HEK293T (cell line): ENCODE measurements at regions not wholly inside any gene's neighbourhood (a gene's known extent, or its start where the extent isn't known, plus 50 kb on each side); places are given as distances from the start of the nearest gene placed in this dataset.

Experiments used
- CTCF ChIA-PET: fragments of 350-600 bp; formaldehyde crosslinking; extraction: SDS; loops from one replicate; lab custom pipeline; 2021; ENCODE audit warnings: antibody characterized with exemption, inconsistent platforms; lab: Yijun Ruan, JAX
- POLR2A ChIA-PET: fragments of 350-600 bp; formaldehyde crosslinking; extraction: SDS; loops from one replicate; lab custom pipeline; 2020; ENCODE audit warnings: antibody characterized with exemption, inconsistent platforms; lab: Yijun Ruan, JAX
- DNase-seq: peaks from one replicate; pipeline ENCODE4 v3.0.0; 2012; ENCODE audit warnings: mixed read lengths; ENCODE audit errors: extremely low spot score
- ARNT ChIP-seq: fragments of 450-650 bp; IDR thresholded peaks from 2 replicates; pipeline ENCODE4 v1.6.1; 2017; ENCODE audit warnings: mild to moderate bottlenecking
- BHLHE40 ChIP-seq: fragments of 450-650 bp; IDR thresholded peaks from 2 replicates; pipeline ENCODE4 v1.6.1; 2016; ENCODE audit warnings: mild to moderate bottlenecking, moderate library complexity, borderline replicate concordance
- CTBP1 ChIP-seq: fragments of 450-650 bp; IDR thresholded peaks from 2 replicates; pipeline ENCODE4 v1.6.1; 2016; ENCODE audit warnings: borderline replicate concordance
- ELF4 ChIP-seq: fragments of 450-650 bp; IDR thresholded peaks from 2 replicates; pipeline ENCODE4 v1.6.1; 2017; ENCODE audit warnings: antibody characterized with exemption
- FOXA1 ChIP-seq: fragments of 450-650 bp; IDR thresholded peaks from 2 replicates; pipeline ENCODE4 v1.6.1; 2016; ENCODE audit warnings: mild to moderate bottlenecking
- FOXK2 ChIP-seq: fragments of 450-650 bp; IDR thresholded peaks from 2 replicates; pipeline ENCODE4 v1.6.1; 2016; ENCODE audit warnings: mild to moderate bottlenecking
- FOXM1 ChIP-seq: fragments of 450-650 bp; IDR thresholded peaks from 2 replicates; pipeline ENCODE4 v1.6.1; 2017; ENCODE audit warnings: mild to moderate bottlenecking, borderline replicate concordance
- HDGF ChIP-seq: fragments of 450-650 bp; IDR thresholded peaks from 2 replicates; pipeline ENCODE4 v1.6.1; 2017; ENCODE audit warnings: antibody characterized with exemption, borderline replicate concordance
- L3MBTL2 ChIP-seq: fragments of 450-650 bp; conservative IDR thresholded peaks from 2 replicates; pipeline ENCODE4 v1.6.1; 2016; ENCODE audit warnings: mild to moderate bottlenecking
- LEF1 ChIP-seq: fragments of 450-650 bp; IDR thresholded peaks from 2 replicates; pipeline ENCODE4 v1.6.1; 2017; ENCODE audit warnings: mild to moderate bottlenecking, borderline replicate concordance
- NFRKB ChIP-seq: fragments of 450-650 bp; IDR thresholded peaks from 2 replicates; pipeline ENCODE4 v1.6.1; 2016; ENCODE audit warnings: mild to moderate bottlenecking, moderate library complexity
- PKNOX1 ChIP-seq: fragments of 450-650 bp; IDR thresholded peaks from 2 replicates; pipeline ENCODE4 v1.6.1; 2016
- SP1 ChIP-seq: fragments of 450-650 bp; IDR thresholded peaks from 2 replicates; pipeline ENCODE4 v1.6.1; 2017
- SUZ12 ChIP-seq: fragments of 450-650 bp; IDR thresholded peaks from 2 replicates; pipeline ENCODE4 v1.6.1; 2016; ENCODE audit warnings: mild to moderate bottlenecking
- TARDBP ChIP-seq: fragments of 450-650 bp; IDR thresholded peaks from 2 replicates; pipeline ENCODE4 v1.6.1; 2016
- ZNF384 ChIP-seq: fragments of 450-650 bp; IDR thresholded peaks from 2 replicates; pipeline ENCODE4 v1.6.1; 2016

GRCh38 chr4:58075724-58076123 lies 965.5 kb upstream of the IGFBP7 start:
- TF ChIP-seq FOXM1 (no peak), SUZ12 (no peak), FOXK2 (no peak)
- CTCF ChIA-PET = no interaction called here
- POLR2A ChIA-PET = no interaction called here
- DNase-seq = no peak

- TF ChIP-seq FOXA1 (no peak), CTBP1 (no peak), FOXM1 (no peak), LEF1 (no peak), SP1 (no peak), SUZ12 (no peak), FOXK2 (no peak), TARDBP (no peak)
- POLR2A ChIA-PET = no interaction called here
- no peak for DNase-seq
- CTCF ChIA-PET = no interaction called here
Observed at GRCh38 chr4:58074382-58074781, 964.2 kb upstream of the IGFBP7 start.

GRCh38 chr4:58070726-58071125 lies 960.5 kb upstream of the IGFBP7 start:
- ChIA-PET CTCF (no interaction called here), POLR2A (no interaction called here)
- DNase-seq = no peak
- TF ChIP-seq BHLHE40 (no peak), FOXK2 (no peak), L3MBTL2 (no peak), FOXA1 (no peak), NFRKB (no peak), LEF1 (no peak), TARDBP (no peak), CTBP1 (no peak), ELF4 (no peak), SUZ12 (no peak), FOXM1 (no peak), HDGF (no peak), ZNF384 (no peak), SP1 (no peak)

- no peak for TF ChIP-seq BHLHE40
- no peak for TF ChIP-seq L3MBTL2
- no peak for TF ChIP-seq PKNOX1
- no peak for TF ChIP-seq FOXM1
- no peak for TF ChIP-seq HDGF
- TF ChIP-seq ZNF384 = no peak
- no peak for TF ChIP-seq TARDBP
- TF ChIP-seq LEF1 = no peak
- TF ChIP-seq ARNT = no peak
- no peak for TF ChIP-seq CTBP1
- no peak for TF ChIP-seq NFRKB
- no peak for TF ChIP-seq FOXK2
- TF ChIP-seq ELF4 = no peak
- no peak for TF ChIP-seq SP1
- TF ChIP-seq FOXA1 = no peak
- TF ChIP-seq SUZ12 = no peak
- no peak for DNase-seq
- CTCF ChIA-PET = no interaction called here
- POLR2A ChIA-PET = no interaction called here
Observed at GRCh38 chr4:58064653-58065052, 954.5 kb upstream of the IGFBP7 start.

- TF ChIP-seq ARNT (no peak), SP1 (no peak), PKNOX1 (no peak), CTBP1 (no peak), BHLHE40 (no peak), LEF1 (no peak), SUZ12 (no peak), FOXK2 (no peak), NFRKB (no peak), FOXA1 (no peak), FOXM1 (no peak)
- no peak for DNase-seq
- ChIA-PET CTCF (no interaction called here), POLR2A (no interaction called here)
Observed at GRCh38 chr4:58063404-58064160, 953.4 kb upstream of the IGFBP7 start.

GRCh38 chr4:58061967-58062366 lies 951.8 kb upstream of the IGFBP7 start:
- no peak for TF ChIP-seq ARNT
- TF ChIP-seq SUZ12 = no peak
- TF ChIP-seq NFRKB = no peak
- no peak for TF ChIP-seq FOXA1
- no peak for TF ChIP-seq ZNF384
- TF ChIP-seq CTBP1 = no peak
- TF ChIP-seq BHLHE40 = no peak
- TF ChIP-seq ELF4 = no peak
- TF ChIP-seq PKNOX1 = no peak
- no peak for TF ChIP-seq TARDBP
- TF ChIP-seq LEF1 = no peak
- no peak for TF ChIP-seq L3MBTL2
- DNase-seq = no peak
- ChIA-PET CTCF (no interaction called here), POLR2A (no interaction called here)

GRCh38 chr4:58050439-58050838 lies 940.3 kb upstream of the IGFBP7 start:
- ChIA-PET CTCF (no interaction called here), POLR2A (no interaction called here)
- DNase-seq = no peak
- TF ChIP-seq ARNT (no peak), FOXM1 (no peak), FOXA1 (no peak), L3MBTL2 (no peak), CTBP1 (no peak), PKNOX1 (no peak), ELF4 (no peak), HDGF (no peak), LEF1 (no peak), ZNF384 (no peak), TARDBP (no peak), BHLHE40 (no peak), SUZ12 (no peak), SP1 (no peak), FOXK2 (no peak), NFRKB (no peak)
